ENCODE measurements at regions not wholly inside any gene's neighbourhood (a gene's known extent, or its start where the extent isn't known, plus 50 kb on each side); places are given as distances from the start of the nearest gene placed in this dataset.

DNA sequence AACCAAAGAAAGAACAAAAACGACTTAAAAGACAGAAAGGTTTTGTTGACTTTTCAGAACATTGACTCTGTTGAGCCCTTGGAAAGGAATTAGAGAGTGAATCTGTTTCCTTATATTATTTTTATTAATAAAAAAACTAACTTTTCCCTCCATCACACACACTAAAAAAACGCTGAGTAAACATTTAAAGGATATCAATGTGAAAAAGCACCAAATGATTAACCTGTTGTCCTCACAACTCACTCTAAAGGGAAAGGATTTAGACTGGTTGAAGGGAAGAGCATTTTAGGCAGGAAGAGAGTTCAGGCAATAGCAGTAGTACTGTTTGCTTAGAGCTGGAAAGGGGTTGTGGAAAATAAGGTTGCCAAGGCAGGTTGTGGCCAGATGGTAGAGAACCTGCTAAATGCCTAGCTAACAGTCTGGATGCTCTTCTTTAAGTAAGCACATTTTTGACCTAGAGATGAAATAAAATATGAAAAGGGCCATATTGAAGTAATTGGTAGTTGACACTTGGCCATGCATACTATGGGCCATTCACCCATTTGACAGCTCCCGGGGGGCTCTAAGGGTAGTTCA lies 98.0 kb upstream of the NDP start:
- Histone ChIP-seq H3K4me1 (ENCODE audit: insufficient read depth, low read length) (no peaks in the 10 kb centered on the region), H3K4me3 (replicated peaks in 1 of 3; ENCODE audit: insufficient read depth in 1 of 3, low read depth in 2 of 3, low read length in 3 of 3) (no peak overlapping the region), H3K9me3 (ENCODE audit: low read length) (no peaks in the 10 kb centered on the region), H3K4me2 (ENCODE audit: low read depth, low read length) (no peak overlapping the region), H2AFZ (ENCODE audit: low read length) (no peak overlapping the region), H3K9ac (ENCODE audit: insufficient read depth, low read depth, low read length) (no peak overlapping the region), H3K27ac (ENCODE audit: extremely low read length, insufficient read depth, low read length) (no peak overlapping the region), H4K20me1 (ENCODE audit: insufficient read depth, low read length) (no peaks in the 10 kb centered on the region), H3K36me3 (replicated peaks in 1 of 2; ENCODE audit: control insufficient read depth in 1 of 2, insufficient read depth in 2 of 2, low read length in 2 of 2) (no peaks in the 10 kb centered on the region), H3K79me2 (ENCODE audit: insufficient read depth, low read length) (no peaks in the 10 kb centered on the region), H3K27me3 (ENCODE audit: control insufficient read depth in 1 of 2, insufficient read depth in 2 of 2, low read length in 2 of 2) (no peaks in the 10 kb centered on the region)
- ChIA-PET CTCF (ENCODE audit: low intra/inter-chr PET ratio, low total read pairs) (no interaction called here), POLR2A (no interaction called here)
- DNase-seq (ENCODE audit: low spot score) = no peak
- FAIRE-seq = no peak
- ATAC-seq = no peak
- BruUV-seq (replicated peaks) = no TSS peak
- TF ChIP-seq MAFF (IDR thresholded peaks at IDR 0.05; ENCODE audit: low read depth, low read length) (peak; percentile 44), MAFK (conservative IDR thresholded peaks at IDR 0.05 in 1 of 2, IDR thresholded peaks at IDR 0.05 in 1 of 2; ENCODE audit: low read length in 2 of 2) (peak in 1 of 2 experiments; percentile 58; a peak in 2 of 4 replicates)
- TF ChIP-seq, protein P1, sequence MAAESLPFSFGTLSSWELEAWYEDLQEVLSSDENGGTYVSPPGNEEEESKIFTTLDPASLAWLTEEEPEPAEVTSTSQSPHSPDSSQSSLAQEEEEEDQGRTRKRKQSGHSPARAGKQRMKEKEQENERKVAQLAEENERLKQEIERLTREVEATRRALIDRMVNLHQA (CRISPR knock-in tag; IDR thresholded peaks at IDR 0.05) = no peak
- intact Hi-C loops (cut with micrococcal nuclease; ENCODE audit: unreplicated experiment) (no loop called here), in situ Hi-C loops (cut with HindIII; ENCODE audit: extremely low pct_ligation_motif_present, low pct_unique_long_range_greater_than_20kb) (no loop called here)
- 1% methylated on average over 3 of the region's 3 CpGs for WGBS (ENCODE audit: low lambda C conversion rate)

DNA sequence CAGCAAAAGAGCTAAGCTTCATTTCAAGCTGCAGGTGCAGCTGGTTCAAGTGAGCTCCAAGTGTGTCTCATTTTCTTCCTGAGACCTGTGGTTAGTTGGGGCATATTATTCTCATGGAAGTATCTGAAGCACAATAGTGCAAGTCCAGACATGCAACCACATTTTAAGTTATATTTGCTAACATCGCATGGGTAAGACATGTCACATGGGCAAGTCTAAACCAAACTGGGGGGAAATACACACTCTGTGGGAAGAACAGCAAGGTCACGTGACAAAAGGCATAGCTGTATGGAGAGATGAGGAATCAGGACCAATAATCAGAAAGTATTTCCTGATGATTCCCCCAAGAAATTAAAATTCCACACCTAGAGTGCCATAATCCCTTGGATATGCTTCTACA lies 94.9 kb upstream of the NDP start:
- Histone ChIP-seq H3K79me2 (ENCODE audit: insufficient read depth, low read length) (no peaks in the 10 kb centered on the region), H3K4me2 (ENCODE audit: low read depth, low read length) (no peak overlapping the region), H3K9me3 (ENCODE audit: low read length) (no peaks in the 10 kb centered on the region), H4K20me1 (ENCODE audit: insufficient read depth, low read length) (no peaks in the 10 kb centered on the region), H3K9ac (ENCODE audit: insufficient read depth, low read depth, low read length) (no peak overlapping the region), H2AFZ (ENCODE audit: low read length) (no peak overlapping the region), H3K36me3 (replicated peaks in 1 of 2; ENCODE audit: control insufficient read depth in 1 of 2, insufficient read depth in 2 of 2, low read length in 2 of 2) (no peaks in the 10 kb centered on the region), H3K4me3 (replicated peaks in 1 of 3; ENCODE audit: insufficient read depth in 1 of 3, low read depth in 2 of 3, low read length in 3 of 3) (no peak overlapping the region), H3K4me1 (ENCODE audit: insufficient read depth, low read length) (no peaks in the 10 kb centered on the region), H3K27ac (ENCODE audit: extremely low read length, insufficient read depth, low read length) (no peak overlapping the region), H3K27me3 (ENCODE audit: control insufficient read depth in 1 of 2, insufficient read depth in 2 of 2, low read length in 2 of 2) (no peaks in the 10 kb centered on the region; a peak in 1 of 5 replicates)
- ChIA-PET CTCF (ENCODE audit: low intra/inter-chr PET ratio, low total read pairs) (no interaction called here), POLR2A (no interaction called here)
- in situ Hi-C loops (cut with HindIII; ENCODE audit: extremely low pct_ligation_motif_present, low pct_unique_long_range_greater_than_20kb) (no loop called here), intact Hi-C loops (cut with micrococcal nuclease; ENCODE audit: unreplicated experiment) (no loop called here)
- BruUV-seq (replicated peaks) = no TSS peak
- no peak for ATAC-seq
- no peak for FAIRE-seq
- WGBS (ENCODE audit: low lambda C conversion rate) = 50% methylated on average over 2 of the region's 2 CpGs
- DNase-seq (ENCODE audit: low spot score) = no peak
- TF ChIP-seq RAD51 (IDR thresholded peaks at IDR 0.05; ENCODE audit: borderline replicate concordance) (peak; percentile 52; the same call in 1 of the 2 replicates), RCOR2 (CRISPR knock-in tag; IDR thresholded peaks at IDR 0.05) (no peak)
- TF ChIP-seq, protein P2, sequence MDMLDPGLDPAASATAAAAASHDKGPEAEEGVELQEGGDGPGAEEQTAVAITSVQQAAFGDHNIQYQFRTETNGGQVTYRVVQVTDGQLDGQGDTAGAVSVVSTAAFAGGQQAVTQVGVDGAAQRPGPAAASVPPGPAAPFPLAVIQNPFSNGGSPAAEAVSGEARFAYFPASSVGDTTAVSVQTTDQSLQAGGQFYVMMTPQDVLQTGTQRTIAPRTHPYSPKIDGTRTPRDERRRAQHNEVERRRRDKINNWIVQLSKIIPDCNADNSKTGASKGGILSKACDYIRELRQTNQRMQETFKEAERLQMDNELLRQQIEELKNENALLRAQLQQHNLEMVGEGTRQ (IDR thresholded peaks at IDR 0.05; ENCODE audit: low read depth, low read length) = 0 out of 2 replicates have a peak, but pooled peaks have one; percentile 28
- TF ChIP-seq, protein P2 (CRISPR knock-in tag; IDR thresholded peaks at IDR 0.05; ENCODE audit: borderline replicate concordance) = no peak
- TF ChIP-seq, protein P3, sequence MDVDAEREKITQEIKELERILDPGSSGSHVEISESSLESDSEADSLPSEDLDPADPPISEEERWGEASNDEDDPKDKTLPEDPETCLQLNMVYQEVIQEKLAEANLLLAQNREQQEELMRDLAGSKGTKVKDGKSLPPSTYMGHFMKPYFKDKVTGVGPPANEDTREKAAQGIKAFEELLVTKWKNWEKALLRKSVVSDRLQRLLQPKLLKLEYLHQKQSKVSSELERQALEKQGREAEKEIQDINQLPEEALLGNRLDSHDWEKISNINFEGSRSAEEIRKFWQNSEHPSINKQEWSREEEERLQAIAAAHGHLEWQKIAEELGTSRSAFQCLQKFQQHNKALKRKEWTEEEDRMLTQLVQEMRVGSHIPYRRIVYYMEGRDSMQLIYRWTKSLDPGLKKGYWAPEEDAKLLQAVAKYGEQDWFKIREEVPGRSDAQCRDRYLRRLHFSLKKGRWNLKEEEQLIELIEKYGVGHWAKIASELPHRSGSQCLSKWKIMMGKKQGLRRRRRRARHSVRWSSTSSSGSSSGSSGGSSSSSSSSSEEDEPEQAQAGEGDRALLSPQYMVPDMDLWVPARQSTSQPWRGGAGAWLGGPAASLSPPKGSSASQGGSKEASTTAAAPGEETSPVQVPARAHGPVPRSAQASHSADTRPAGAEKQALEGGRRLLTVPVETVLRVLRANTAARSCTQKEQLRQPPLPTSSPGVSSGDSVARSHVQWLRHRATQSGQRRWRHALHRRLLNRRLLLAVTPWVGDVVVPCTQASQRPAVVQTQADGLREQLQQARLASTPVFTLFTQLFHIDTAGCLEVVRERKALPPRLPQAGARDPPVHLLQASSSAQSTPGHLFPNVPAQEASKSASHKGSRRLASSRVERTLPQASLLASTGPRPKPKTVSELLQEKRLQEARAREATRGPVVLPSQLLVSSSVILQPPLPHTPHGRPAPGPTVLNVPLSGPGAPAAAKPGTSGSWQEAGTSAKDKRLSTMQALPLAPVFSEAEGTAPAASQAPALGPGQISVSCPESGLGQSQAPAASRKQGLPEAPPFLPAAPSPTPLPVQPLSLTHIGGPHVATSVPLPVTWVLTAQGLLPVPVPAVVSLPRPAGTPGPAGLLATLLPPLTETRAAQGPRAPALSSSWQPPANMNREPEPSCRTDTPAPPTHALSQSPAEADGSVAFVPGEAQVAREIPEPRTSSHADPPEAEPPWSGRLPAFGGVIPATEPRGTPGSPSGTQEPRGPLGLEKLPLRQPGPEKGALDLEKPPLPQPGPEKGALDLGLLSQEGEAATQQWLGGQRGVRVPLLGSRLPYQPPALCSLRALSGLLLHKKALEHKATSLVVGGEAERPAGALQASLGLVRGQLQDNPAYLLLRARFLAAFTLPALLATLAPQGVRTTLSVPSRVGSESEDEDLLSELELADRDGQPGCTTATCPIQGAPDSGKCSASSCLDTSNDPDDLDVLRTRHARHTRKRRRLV (CRISPR knock-in tag; IDR thresholded peaks at IDR 0.05) = no peak
